CD4-positive, alpha-beta T cell treated with Interferon gamma for 1 hour (primary cell): ENCODE measurements at regions not wholly inside any gene's neighbourhood (a gene's known extent, or its start where the extent isn't known, plus 50 kb on each side); places are given as distances from the start of the nearest gene placed in this dataset.

Experiments
- DNase-seq: peaks from one replicate; pipeline ENCODE4 v3.0.0-alpha.2; 2020

DNA sequence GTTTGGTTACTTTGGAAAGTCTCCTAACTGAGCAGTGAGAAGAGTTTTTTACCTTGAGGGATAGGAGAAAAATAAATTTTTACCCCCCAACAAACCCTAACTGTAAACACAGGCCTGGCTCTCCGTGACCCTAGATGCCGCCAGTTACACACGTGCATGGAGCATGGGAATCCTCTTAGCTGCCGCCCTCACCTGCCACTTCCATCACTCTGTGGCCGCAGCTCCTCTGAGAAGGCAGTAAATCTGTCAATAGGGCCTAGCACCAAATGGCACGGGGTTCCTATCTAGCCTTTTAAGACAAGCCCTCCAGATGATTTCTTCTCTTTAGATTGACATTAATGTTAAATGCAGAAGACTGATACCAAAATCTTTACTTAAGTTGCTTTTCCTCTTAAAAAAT is 330.3 kb upstream of the FAM241A start:
- DNase-seq = no peak

DNA sequence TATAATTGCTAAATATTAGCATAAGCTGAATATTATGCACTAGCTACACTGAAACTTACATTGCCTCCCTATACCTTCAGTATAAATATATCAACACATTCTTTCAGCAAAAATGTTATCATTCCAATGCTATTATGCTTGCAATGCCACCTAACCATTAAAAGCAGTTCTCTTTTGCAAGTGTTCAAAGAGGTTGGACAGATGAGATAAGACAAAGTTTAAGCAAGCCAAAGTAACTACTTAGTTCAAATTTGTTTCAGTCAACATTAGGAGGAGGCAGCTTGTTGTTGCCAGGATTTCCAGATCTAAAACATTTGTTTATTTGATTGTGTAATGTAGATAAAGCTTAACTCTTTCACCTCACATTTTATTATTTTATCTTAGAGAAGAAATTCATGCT is 323.9 kb upstream of the FAM241A start:
- DNase-seq = no peak

DNA sequence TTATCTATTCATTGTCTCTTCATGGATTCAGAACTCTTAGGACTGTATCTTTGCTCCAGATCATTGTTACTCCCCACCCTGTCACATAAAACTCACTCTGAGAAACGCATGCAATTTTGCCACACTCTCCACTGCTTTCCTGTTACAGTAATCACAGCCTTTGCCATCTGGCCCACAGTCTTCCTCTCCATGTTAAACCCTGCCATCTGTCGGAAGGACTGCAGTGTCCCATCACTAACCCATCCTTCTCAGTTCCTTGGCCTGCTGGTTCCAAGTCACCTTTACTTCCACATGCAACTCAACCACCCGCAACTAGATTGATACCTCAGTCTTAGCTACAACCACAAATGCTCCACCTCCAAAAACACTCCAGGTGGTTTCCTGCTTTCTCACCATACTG is 308.7 kb upstream of the FAM241A start:
- no peak for DNase-seq

DNA sequence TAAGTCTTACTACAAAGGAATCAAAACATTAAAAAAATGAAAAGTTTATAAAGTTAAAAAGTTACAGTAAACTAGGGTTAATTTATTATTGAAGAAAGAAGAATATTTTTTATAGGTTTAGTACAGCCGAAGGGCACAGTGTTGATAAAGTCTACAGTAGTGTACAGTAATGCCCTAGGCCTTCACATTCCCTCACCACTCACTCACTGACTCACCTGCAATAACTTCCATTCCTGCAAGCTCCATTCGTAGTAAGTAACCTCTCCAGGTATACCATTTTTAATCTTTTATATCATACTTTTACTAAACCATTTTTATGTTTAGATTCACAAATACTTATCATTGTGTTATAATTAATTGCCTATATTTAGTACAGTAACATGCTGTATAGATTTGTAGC is 307.5 kb upstream of the FAM241A start:
- no peak for DNase-seq

DNA sequence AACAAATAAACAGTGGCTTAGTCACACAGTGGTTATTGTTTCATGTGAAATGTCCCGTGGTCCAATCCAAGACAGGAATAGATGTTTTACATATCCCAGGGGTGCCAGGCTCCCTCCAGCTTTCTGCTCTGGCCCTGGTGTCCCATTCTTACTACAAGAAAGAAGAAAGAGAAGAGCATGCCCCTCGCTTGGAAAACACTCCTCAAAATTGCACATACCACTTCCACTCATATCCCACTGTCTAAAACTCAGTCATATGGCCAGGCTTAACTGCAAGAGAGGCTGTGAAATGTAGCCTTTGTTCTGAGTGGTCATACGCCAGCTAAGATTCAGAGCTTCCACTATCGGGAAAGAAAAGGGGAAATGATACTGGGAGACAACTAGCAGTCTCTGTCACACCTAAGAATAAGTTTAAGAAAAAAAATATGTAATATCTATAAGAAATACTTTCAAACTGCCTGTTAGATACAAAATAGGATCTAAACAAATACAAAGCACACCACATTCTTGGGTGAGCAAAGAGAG is 306.8 kb upstream of the FAM241A start:
- no peak for DNase-seq

DNA sequence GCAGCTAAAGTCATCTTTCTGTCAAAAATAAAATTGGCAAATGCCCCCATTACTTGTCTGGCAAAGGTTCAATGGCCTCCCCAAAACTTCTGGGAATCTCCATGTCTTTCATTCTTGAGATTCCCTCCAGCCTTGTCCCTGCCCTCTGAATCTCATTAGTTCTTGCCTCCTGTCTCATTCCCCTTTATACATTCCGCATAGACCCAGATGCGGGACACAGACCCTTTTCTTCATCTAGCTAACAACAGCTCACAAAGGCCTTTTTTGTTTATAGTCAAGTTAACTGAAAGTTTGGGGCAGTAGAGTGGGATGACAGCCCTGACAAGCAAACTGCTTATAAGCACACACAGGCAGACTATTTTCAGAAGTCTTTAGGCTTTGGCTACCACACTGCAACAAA is 306.1 kb upstream of the FAM241A start:
- DNase-seq = no peak

DNA sequence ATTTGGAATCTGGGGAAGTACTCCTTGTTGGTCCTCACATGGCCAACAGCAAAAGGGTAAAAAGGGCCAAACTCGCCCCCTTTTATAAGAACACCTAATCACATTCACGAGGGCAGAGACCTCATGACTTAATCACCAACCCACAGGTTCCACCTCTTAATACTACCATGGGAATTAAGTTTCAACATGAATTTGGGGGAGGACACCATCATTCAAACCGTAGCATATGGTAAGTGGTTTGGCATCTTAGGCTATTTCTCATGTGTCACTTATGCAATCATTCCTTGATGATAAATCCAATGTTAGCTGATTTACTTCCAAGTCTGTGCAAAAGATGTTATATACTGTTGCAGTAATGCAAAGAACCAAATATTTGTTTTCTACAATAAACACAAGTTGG is 302.9 kb upstream of the FAM241A start:
- DNase-seq = no peak

DNA sequence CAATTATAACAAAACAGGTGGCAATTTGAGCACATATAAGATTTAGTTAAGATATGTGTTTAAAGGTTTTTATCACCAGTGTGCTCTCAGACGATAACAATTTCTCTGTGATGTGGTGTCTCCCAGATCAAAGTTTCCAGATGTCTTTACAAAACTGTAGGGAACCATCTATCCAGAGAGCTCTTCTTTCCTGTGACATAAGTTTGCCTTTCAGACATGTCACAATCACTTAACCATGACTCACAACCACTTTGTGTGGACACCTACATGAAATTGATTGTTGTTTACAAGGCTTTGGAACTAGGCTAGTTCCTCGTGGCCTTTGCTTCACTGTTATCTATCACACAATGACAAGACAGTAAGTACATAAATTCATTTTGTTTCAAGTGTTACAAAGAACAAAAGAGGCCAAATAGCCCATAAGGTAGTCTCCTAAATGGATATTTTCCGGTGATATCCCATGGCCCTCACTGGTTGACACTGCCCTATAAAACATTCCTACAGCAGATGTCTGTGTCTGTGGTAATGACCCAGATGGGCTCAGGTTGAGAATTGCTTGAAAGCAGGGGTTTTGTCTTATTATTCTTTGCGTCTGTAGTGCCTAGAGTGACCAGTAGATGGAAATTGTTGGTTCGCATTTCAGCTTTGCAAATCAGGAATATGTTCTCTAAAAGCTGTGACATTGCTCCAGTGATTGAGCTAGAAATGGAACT is 297.8 kb upstream of the FAM241A start:
- DNase-seq = no peak

DNA sequence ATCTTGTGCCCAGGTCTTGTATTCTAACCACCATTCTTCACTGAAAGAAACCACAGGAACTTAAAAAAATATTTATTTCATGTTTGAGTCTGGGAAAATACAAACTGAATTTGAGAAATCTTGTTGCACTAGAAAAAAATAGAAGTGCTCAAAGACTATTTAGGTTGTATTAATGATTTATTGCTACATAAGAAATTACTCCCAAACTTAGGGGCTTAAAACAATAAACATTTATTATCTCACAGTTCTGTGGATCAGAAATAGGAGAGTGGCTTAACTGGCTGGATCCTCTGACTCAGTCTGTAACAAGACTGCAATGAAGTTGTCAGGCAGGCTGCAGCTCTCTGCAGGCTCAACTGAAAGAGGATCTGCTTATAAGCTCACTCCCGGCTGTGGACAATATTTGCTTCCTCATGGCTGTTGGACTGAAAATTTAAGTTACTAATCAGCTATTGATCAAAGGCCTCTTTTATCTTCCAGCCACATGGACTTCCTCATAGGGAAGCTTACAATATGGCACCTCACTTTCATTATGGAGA is 295.4 kb upstream of the FAM241A start:
- DNase-seq = no peak

DNA sequence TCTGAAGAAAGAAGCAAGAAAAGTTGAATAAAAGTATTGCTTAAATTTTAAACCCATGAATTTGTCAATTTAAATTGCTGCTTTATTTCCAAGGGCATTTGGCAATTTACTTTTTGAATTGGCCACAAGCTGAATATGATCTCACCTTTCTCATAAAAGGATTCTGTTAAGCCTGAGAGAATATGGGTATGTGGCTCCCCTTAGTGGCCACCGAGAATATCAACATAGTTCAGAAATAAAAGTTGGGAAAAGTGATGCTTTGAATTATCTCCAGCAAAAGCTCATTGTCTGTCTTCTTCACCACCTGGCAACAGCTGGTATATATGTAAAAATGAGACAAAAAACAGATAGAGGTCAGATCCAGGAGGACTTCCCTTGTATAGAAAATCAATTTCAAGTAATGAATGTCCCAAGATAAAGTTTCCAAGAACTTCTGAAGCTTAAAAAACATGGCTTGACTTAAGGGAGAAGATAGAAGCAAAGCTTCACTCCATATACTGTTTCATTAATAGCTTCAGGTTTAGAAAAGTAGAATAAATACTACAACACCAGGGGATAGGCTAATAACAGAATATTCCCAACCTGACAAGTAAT is 290.7 kb upstream of the FAM241A start:
- DNase-seq = no peak

DNA sequence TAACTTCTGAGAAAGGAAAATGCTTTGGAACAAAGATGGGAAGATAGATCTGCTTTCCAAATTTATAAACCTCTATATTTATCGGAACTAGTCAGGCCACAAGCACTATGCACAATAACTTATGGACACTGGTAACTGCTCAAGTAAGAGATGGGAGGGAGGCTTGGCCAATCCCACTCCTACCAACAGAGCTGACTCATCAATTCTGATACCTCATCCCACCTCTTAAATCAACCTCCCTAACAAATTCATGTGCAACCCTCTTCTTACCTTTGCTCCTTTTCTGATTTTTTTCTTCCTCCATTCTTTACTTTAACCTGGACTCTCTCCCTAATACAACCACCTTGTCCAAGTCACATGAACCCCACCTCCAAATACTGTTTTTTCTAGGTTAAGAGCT is 289.9 kb upstream of the FAM241A start:
- no peak for DNase-seq

DNA sequence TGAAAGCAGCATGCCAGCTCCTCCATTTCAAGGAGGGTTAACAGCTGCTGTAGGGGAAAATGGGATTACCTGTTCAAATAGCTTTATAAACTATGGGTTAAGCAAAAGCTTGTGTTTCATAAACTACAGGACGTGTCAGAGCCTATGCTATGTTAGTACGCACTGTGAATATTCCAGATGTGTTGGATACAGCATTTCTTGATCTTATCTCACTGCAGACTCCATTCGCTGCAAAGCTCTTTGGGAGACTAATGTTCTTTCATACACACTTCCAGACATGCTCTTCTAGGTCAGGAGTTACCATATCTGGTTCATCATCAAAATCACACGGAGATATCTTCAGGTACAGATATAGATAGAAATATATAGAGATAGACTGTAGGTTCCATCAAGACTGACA is 281.2 kb upstream of the FAM241A start:
- DNase-seq = no peak

DNA sequence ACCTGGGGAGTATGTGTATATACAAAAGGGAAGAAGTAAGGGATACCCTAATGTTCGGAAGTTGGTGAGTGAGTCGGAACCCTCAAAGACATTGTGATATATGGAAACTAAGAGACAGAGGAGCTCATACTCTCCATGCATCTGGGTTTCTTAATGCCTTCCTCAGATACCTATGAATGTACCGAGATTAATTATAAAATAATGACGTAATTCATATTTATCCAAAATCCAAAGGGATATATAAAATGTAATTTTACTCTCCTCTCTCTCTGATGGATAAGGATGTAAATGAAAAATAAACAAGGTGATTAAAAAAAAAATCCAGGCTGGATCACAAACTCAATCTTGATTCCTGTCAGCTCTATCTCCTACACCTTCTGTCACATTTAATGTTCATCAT is 275.9 kb upstream of the FAM241A start:
- no peak for DNase-seq

DNA sequence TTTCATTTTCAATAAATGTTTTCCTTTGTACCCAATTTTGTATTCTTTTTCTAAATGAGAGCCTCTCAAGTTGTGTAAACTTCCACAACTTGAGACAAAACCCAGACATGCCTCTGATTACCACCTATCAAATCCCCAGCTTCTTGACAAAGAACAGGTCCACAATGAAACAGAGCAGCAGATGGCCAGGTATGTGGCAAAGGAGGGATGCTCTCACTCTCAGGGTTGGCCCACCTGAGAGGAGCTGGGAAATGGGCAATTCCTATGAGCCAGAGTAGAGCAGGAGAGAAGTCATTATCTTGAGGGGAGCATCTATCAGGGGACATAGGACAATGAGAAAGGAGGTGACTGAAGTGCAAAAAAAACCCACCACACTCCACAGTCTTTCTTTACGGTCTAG is 273.5 kb upstream of the FAM241A start:
- DNase-seq = no peak

DNA sequence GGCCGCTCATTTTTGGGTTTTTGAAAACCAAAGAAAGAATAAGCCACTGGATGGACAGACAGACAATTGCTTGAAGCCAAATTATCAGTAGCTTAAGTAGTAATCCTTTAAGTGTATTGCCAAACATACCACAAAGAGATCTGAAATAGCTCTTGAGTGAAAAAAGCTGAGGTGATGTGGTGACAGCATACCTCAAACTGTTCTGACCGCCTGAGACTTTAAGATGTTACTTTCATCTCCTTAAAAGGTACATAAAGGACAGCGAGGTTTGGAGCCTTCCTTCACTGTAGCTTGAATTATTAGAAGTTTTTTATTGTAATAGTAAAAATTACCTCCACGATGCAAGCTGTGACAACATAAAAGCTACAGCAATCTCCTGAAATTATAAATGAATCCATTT is 271.5 kb upstream of the FAM241A start:
- DNase-seq = no peak

DNA sequence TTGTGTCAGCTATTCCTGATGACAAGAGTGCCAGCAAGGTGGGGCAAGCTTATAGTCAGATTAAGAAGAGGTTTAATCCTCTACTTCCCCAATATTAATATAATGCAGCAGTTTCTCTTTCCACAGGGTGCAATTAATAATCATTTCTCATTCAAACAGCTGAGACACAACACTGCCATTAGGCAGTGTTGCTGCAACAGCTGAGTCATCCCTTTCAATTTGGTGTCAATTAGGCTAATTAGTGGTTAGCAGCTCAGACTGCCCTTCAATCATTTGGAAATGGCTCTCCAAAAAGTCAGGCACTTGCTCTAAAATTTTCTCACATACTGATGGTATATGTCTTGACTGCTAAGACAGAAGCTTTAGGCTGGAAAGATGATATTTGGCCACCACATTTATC is 265.7 kb upstream of the FAM241A start:
- no peak for DNase-seq

DNA sequence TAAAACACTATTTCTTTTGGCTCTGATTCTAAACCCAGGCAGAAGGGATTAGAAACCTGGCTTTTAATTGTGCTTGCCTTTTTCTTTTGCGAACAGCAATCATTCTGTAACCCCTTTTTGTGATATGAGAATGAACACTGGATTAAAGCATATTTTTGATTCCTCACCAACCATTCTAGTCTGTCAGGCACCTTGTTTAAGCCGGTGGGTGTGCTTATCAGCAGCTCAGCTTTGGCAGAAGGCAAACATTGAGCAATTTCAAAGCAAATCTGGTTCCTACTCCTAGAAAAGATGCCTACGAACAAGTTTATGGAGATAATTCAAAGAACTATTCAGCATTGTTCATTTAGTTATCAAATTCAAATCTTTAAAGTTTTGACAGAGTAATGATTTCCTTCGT is 265.1 kb upstream of the FAM241A start:
- DNase-seq = no peak

DNA sequence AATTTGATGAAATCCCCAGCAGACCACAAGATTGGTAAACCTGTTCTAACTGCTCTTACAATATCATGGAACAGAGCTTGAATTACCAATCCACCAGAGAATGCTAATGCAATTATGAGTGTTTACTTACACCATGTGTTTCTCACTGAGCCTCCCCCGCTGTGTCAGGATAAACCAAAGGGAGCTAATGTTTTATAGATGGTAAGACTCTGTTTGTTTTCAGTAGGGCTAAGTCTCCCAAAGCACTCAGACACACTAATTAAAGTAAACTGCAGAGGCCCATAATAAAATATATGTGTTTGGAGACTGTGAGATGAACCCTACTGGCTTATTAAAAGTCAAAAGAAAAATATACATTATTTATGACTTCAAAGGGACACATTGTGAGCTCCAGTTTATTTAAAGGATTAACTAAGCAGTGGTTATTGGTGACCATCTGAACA is 261.7 kb upstream of the FAM241A start:
- no peak for DNase-seq

DNA sequence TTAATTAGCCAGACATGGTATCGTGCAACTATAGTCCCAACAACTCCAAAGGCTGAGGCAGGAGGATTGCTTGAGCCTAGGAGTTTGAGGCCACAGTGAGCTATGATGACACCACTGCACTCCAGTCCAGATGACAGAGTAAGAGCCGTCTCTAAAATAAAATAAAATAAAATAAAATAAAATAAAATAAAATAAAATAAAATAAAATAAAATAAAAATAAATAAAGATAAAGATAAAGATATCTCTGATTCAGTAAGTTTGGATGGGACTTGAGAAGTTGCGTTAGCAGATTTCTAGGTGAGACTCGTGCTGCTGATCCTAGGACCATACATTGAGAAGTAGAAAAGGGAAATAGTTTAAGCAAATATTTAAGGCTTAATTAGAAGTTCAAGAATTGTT is 254.8 kb upstream of the FAM241A start:
- no peak for DNase-seq

DNA sequence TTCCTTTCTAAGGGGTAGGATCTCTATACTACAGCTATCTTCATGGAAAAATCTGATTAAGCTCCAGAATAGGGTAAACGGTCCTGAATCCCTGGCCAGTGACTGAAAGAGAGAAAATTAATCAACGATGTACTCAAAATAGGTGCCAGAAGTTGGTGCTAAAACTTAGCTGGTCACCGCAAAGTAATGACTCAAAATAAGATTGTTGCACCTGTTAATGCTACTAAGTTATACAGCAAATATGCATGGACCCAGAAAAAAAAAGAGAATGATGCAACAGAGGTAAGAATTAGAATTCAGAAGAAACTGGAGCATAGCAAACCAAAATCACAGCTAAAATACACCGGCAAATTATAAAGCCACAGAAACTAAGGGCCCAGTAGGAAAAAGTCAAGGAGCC is 239.7 kb upstream of the FAM241A start:
- DNase-seq = no peak

DNA sequence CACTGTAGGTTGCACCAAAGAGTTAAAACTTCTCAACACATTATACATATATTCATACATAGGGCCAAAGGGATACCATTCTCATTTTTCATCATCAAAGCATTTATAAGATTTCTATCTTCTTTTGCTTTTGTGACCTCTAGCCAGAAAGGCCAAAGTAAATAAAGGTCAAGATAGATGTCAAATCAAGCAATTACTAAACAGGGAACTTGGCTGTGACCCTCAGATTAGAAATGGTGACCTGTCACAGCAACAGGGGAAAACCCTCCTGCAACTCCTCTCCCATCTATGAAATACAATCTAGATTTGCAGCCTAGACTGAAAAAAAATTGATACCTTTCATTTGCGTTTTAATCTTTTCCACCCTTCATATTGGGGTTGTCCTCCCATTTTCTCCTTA is 225.6 kb upstream of the FAM241A start:
- DNase-seq = no peak

DNA sequence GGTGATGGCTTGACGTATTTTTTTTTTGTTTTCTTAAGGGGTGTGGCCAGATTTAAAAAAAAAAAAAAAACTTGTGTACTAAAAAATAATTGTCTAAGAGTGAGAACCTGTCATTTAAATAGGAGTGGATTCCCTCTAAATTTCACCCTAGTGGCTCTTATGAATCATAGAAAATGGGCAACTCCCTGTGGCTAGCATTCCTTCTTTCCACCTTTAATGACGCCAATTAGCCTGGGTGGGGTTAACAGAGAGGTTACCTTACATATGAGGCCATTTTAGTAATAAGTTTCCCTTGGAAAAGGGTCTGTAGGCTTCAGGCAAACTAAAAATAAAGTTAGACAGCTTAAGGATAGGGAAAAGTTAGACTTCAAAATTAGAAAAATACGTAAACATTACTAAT is 223.5 kb upstream of the FAM241A start:
- DNase-seq = no peak

DNA sequence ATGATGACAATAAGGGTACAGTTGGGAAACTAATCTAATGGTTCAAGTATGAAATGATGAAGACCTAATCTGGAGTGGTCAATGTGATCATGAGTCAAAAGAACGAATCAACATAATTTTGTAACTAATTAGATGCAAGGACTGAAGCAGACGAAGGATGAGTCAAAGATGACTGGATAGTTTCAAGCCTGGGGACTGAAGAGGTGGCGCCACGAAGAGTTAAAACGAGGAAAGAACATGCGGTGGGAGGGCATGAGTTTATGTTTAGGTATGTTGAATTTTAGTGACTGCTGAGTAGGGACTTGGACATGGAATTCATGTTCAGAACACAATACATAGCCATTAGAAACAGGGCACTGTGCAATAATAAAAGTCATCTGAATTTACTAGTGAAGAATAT is 221.5 kb upstream of the FAM241A start:
- DNase-seq = no peak

DNA sequence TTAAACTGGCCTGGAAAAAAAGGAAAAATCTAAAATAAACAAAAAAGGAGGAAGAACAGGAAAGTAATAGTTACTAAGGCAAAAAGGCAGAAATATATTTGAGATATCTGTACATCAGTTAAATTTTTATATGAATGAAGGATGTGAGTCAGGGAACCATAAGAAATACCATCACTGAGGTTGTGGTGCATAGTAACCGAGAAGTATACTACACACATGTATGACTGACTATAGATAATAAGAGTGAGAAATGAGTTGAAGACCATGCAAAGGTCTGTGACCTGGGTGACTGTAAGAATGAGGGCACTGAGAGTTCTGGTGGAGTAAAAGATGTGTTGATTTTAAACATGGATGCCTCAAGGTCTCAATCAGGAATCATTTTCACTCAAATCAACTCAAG is 220.6 kb upstream of the FAM241A start:
- no peak for DNase-seq

DNA sequence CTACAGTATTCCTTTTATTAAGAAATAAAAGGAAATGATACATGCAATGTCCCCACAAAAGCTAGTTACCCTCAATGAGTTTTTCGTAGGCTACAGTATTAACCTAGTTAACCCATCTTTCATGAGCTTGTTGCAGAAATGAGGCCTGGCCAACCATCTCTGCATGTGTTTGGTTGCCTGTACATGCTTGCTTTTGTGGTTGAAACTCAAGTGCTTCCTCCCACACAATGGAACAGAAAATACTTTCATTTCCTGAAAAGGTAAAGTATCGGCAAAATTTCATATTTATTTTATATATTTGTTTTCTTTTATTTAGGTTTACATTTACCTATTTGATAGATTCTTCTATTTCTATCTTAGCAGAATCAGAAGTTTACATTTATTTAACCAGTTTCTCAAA is 214.6 kb upstream of the FAM241A start:
- no peak for DNase-seq
